Cardiac septum (tissue), 1 donor: ENCODE measurements at regions not wholly inside any gene's neighbourhood (a gene's known extent, or its start where the extent isn't known, plus 50 kb on each side); places are given as distances from the start of the nearest gene placed in this dataset.

Source experiments
- DNase-seq: peaks from one replicate; pipeline ENCODE4 v3.0.0-alpha.2; 2020; ENCODE audit warnings: low spot score
- intact Hi-C: fragments of 100-400 bp; cut with DNase I; formaldehyde crosslinking; loops from one replicate; pipeline ENCODE4 v1.14.0; 2022
- donor health status: DM: no; HTN: no; CAD: no.

DNA sequence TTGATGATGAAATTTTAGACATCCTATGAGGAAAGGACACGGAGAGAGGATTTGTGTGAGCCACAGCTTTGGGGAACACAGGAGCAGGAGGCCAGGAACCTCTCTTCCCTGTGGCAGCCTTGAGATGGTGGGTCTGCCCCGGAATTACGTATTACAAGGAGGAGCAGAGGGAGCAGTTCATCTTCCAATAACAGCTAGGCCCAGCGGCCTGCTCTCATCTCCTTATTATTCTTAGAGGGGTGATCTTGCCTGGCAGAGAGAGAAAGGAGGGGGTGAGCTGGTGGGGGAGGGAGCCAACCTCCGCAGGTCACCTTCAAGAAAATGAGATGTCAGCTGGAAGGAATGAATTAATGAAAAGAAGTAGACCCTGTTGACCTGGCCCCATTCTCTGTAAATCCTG is 305.8 kb downstream of the LRFN2 start:
- DNase-seq, result no peak
- intact Hi-C loops, result no loop called here

DNA sequence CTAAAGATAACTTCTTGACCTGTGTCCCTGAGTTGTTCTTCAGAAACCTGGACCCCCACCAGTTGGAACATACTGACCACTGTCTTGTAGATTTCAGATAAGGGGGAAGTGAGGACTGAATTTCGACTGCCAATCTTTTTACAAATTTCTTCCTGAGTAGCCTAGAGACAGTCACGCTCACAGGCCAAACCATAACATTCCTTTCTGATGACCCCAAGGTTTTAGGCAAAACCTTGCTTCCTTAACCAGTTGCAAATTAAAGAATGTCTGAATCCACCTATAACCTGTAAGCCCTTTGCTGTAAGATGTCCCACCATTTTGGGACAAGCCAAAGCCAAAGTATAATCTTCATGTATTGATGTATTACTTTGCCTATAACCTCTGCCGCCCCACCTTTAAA is 306.9 kb downstream of the LRFN2 start:
- DNase-seq, result no peak
- intact Hi-C loops, result no loop called here

DNA sequence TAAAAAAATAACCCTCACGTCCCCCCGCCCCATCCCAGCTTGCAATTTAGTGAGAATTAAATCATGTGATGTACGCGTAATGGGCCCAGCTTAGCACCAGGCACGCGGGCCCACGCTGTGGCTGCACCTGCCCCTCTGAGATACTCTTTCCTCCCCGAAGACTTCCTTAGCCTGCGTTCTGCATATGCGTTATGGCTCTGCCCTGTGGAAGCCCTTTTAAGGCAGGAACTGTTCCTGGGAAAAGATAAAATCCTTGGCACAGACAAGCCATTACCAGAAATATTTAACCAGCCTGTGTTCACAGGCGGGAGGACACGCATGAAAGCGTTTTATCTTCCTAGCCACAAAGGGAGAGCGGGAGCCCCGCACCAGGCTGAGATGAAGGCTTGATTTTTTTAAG is 311.0 kb downstream of the LRFN2 start:
- DNase-seq, result no peak
- intact Hi-C loops, result no loop called here

DNA sequence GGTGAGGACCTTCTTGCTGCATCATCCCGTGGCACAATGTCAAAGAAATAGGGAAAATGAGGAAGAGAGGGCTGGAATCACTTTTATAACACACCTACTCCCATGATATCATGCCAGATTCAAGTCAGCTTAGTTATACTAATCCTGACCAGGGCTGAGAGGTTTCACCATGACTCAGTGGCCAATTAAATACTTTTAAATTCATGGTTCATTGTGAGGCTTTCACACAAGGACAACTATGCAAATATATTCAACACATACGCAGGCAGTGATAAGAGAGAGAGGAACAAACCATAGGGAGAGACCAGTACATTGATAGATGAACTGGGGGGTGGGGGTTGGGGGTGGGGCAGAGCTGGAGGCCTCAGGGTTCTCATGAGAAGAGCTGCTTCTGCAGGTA is 313.1 kb downstream of the LRFN2 start:
- intact Hi-C loops, result no loop called here
- no peak for DNase-seq

DNA sequence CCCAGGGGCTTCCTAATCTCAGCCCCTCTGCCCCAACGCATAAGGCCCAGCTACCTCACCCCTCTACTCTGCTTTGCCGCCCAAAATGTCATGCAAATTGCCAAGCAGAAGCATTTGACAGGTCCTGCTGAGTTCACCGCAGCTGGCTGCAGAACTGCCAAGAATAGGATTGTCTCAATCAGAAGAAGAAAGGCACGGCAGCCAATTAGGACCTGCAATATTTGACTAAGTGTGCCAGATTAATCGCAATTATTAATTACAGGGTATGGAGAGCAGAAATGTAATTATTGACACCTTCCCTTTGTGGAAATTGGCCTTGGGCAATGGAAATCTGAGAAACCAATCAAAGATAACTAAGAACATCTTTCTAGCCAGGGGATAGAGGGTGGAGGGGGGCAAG is 318.6 kb downstream of the LRFN2 start:
- DNase-seq, result no peak
- intact Hi-C loops, result no loop called here

DNA sequence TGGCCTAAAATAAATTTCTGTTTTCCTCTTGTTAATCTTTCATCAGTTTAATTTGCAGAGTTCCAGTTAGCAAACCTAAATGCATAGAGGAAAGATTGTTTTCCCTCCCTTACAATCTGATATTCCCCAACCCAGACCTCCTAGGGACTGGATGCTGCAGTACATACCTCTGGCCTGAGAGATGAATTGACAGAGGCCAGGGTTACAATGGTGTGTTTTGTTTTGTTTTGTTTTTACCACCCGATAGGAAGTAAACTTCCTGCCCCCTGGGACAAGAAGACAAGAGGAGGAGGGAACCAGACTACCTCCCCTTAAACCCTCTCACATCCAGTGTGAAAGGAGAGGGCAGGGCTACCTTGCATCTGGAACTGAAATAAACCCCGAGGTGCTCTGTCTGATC is 319.0 kb downstream of the LRFN2 start:
- intact Hi-C loops, result no loop called here
- no peak for DNase-seq

DNA sequence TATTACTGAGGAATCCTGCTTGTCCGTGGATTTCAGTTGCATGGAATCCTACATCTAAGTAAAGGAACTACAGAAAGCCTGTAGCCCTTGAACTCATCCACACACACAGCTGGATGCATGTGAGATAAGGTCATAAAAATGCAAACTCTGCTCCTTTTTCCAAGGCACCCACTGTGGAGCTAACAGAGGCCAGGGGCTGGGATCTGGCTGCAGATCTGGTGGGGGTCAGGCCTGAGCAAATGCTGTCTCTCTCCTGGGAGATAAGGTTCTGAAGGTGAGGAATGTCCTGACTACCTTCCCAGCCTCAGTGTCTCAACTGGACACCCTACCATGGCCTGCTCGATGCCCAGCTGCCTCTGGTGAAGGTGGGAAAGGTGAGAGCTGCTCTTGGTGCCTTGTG is 321.5 kb downstream of the LRFN2 start:
- DNase-seq, result no peak
- intact Hi-C loops, result no loop called here

DNA sequence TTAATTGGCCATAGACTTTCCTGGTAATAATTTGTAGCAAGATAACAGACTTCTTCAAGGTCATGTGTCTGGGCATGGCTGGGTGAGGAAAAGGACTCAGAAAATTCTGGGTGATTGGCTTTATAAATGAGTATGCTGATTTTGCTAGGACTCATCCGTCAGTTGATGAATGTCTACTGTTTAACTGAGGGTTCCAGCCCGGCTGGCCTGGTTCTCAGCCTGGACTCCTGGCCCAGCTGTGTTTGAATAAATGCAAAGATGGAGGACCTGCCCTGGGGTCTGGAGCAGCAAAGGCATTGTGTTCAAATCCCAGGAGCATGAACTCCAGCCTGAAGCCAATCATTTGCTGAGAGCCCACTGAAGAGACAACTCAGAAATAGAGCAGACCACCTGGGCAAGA is 323.2 kb downstream of the LRFN2 start:
- DNase-seq, result no peak
- intact Hi-C loops, result no loop called here

DNA sequence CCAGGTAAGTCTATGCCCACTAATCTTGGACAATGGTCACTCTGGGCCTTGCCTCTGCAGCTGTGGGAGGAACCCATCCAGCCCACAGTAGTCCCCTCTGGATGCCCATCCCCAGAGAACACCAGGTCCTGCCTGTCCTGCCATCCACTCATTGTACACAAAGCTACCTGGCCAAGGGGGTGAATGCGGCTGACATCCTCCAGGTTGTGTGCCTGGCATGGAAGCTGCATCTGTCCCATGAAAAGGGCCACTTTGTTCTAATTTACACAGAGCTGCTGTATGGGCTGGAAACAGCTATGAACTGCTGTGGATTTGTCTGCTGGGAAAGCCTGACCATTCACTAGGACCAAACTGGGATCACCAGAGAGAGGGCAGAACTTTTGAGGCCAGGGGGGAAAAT is 324.8 kb downstream of the LRFN2 start:
- intact Hi-C loops, result no loop called here
- no peak for DNase-seq

DNA sequence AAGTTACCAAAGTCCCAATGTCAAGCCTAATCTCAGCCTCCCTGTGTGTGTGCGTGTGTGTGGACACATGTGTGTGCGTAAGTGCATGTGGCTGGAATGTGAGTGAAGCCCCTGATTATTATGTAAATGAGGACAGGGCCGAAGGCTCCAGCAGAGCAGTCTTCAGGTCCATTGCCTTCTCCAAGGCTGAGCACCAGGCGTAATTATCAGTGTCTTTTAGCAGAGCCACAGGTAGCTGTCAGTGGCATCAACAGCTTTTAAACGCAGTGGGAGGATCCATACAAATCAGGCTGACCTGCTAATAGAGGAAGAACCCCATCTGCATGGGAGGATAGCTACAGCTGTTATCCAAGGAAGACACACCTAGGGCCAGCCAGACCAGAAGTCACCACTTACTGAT is 324.3 kb upstream of the MOCS1 start:
- DNase-seq, result no peak
- intact Hi-C loops, result no loop called here

DNA sequence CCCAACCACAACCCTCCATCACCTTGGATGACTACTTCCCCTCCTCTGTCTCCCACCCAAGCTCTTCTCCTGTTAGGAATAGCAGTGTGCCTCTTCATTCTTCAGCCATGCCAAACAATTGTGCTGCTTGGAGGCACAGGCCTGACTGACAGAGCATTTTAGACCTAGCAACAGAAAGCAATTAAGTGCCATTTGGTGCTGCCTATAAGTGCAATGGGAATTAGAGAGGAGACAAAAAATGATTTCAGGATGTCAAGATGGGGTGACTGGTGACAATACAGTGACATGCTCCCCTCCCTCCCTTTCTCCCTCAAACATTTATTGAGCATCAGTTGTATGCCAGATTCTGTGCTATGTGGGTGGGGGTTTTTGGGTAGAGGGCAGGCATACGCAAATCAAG is 322.6 kb upstream of the MOCS1 start:
- intact Hi-C loops, result no loop called here
- DNase-seq, result no peak

DNA sequence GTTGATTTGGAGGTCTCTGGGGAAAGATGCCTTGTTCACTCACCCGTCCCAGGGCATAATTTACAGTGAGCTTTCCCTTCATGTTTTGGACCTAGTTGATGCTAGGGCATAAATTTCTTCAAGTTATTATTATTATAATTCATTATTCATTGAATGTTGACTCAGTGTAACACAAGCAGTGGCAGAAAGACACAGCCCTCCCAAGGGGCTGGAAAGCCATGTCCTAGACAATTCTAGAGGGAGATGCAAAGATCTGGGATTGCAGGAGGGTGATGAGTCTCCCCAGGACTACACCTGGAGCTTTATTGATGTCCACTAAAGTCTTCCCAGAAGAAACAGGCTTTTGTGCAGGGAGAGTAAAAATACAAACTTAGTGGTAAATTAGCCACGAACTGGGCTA is 322.0 kb upstream of the MOCS1 start:
- DNase-seq, result no peak
- intact Hi-C loops, result no loop called here

DNA sequence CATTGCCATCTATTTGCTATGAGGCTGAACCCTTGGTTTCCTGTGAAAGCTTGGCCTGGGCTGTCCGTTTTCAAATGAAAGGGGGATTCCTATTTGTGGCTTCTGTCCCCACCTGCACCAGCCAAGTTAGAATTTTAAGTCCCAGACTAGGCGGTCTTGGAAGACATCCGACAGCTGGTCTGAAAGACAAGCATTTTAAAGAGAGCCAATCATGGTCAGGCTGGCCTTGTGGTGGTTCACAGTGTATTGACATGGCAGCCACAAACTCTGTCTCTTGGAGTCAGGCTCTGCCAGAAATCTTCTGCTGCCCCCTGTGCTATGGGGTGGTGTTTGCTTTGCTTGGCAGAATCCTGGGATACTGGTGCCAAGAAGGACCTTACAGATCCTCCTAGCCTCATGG is 319.2 kb upstream of the MOCS1 start:
- intact Hi-C loops, result no loop called here
- no peak for DNase-seq

DNA sequence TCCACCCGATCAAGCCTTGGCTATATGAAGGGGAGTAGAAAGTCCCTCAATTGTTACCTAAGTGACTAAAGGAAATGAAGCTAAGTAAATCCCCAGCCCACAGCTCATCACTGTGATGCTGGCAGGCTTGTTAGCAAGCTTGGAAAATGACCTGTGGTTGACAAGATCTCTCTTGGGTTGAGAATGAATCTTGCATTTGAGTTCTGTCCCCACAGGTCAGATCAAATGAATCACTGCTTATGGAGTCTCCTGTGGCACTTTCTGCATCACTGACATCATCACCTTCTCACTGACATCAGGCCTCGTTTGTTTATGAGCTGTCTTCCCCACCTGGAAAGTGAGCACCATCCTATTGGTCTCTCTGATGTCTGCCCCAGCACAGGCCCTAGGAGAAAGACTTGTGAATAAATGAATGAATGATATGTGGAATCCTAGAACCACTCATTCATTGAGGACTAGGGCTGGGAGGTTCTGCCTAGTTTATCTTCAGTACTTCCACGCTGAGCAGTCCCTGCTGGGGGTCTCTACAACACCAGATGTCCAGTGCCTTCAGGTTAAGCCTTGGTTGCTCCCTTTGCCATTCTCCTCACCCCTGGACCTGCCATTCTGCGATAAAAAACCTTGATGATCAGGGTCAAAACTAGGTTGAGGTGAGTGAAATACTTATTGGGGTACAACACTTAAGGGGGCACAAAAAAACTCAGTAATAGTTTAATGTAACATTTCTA is 318.4 kb upstream of the MOCS1 start:
- DNase-seq, result no peak
- intact Hi-C loops, result no loop called here

DNA sequence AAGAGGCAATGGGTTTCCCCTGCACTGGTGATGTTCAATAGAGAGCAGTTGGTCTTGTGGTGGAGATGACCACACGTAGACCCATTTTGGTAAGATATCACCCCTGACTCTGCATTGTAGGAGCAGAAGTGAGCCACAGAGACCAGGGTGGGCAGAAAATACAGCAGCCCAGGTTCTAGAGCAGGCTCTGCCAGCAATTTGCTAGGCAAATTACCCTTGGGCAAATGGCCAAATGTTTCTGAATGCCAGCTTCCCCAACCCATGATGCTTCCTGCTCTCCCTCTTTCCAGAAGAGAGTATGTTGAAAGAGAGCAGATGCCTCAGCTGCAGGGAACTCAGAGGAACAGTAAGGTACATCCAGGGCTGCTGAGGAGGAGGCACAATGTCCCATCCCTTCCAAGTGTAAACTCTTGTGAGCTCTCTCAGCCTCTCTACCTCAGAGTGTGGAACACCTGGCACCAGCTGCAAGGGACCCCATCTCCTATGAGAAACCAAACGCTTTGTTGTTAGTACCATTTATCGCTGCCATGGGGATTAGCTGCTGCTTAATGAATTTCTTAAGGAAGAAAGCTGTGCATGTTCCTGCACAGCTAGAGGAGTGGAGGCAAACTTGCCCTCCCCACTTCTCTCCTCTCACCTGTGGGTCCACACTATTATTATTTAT is 317.5 kb upstream of the MOCS1 start:
- intact Hi-C loops, result no loop called here
- DNase-seq, result no peak

DNA sequence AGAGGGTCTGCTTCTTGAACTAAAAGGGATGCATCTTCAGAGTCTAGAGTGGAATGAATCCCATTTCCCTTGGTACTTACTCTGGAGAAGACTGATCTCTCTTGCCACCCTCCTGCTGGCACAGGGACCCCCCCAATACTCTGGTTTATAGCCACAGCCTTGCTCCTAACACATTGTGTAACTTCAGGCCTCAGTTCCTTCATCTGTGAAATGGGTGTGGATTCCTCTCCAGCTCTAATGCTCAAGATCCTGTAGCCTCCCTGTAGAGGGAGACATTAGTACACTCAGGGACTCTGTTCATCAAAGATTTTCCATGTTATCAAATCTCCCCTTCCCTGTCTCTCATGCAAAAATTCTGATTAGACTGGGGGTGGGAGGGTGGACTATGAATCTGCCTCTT is 315.7 kb upstream of the MOCS1 start:
- DNase-seq, result no peak
- intact Hi-C loops, result no loop called here

DNA sequence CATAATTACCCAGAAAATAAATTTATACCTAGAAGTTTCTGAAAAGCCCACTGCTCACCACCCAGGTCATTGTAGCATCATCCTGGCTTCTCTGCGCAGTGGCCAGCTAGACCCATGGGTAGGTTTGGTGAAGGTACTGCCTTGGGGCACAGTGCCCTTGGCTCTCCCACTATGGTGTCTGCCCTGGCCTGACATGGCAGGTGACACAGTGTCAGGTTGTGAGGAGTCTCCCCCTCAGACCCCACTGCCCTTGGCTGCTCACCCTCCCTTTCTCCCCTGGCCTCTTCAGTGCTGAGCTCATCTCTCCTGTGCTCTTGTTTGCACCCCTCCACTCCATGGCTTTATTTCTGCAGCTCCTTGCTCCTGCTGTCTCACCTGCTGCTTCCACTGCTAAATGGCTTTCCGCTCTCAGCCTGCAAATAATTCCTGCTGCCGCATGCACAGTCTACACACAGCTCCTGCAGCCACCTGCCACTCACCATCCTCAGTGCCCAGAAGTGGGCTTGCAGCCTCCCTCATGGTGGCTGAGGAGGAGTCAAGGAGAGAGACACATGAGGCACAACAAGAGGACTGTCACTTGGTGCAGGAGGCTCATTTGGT is 313.4 kb upstream of the MOCS1 start:
- intact Hi-C loops, result no loop called here
- no peak for DNase-seq

DNA sequence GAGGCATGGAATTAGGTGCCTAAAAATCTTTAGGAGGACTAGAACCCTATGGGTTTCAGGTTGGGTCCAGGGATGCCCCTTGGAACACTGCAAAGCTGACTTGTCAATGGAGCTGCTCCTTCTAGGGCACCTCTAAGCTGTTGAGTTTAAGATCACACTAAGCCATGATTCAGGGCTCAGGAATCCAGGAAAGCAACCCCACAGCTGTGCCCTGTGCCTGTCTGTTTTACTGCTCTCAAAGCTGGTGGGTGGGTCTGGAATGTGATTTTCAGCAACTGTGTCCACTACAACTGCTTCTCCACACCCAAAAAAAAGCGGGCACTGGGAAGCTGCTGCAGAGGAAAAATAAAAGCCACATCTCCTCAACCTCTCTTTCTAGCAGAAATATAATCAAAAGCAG is 310.4 kb upstream of the MOCS1 start:
- intact Hi-C loops, result no loop called here
- DNase-seq, result no peak

DNA sequence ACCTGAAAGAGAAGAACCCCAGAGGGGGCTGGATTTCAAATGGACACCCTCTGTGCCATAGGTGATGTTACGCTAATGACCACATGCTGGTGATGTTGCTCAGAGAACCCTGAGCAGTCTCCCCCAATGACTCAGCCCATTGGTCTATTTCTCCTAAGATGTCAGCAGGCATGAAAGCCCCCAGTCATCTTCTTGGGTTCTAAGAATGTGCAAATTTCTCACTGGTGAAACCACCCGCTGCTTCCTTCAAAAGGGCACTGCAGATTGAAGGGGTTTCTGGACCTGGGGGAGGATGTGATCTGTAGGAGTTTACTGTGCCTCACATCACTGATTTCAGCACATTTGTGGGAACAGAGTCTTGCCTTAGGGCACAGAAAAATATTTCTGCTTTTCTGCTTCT is 298.4 kb upstream of the MOCS1 start:
- intact Hi-C loops, result no loop called here
- DNase-seq, result no peak

DNA sequence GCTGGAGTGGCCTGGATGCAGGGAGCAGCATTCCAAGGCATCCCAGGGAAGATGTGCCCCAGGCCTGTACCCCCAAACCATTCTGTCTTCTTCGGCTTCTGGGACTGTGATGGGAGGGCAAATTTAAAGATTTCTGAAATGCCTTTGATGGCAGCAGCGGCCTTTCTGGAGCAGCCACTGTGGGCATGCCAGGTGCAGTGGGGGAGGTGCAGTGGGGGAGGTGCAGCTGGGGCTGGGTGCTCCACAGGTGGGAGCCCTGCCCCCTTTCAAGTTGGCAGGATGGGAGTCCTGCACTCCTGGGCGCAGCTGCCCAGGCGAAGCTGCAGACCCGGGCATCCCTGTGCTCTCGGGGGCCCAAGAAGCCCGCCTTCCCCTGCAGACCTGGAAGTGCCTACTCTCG is 293.5 kb upstream of the MOCS1 start:
- intact Hi-C loops, result no loop called here
- DNase-seq, result no peak

DNA sequence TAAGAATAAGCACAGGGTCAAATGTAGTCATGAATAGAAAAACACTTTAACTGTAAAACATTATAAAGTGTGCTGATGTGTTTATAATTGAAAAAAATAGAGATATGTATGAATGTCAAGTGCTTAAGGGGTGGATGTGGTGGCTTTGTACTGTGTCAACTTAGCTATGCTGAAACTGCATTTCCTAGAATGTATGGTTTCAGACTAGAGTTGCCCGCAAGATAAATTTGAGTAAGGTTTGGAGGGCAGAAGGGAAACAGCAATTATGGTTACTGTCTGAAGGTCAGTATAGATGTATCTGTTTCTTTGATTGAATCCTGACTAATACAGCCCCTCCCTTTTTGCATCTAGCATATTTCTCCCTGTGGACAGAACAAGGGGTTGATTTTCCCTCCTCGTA is 288.1 kb upstream of the MOCS1 start:
- intact Hi-C loops, result no loop called here
- DNase-seq, result no peak
